ENCODE measurements at regions not wholly inside any gene's neighbourhood (a gene's known extent, or its start where the extent isn't known, plus 50 kb on each side); places are given as distances from the start of the nearest gene placed in this dataset.

GRCh38 chr6:126905917-126906316 is 212.6 kb upstream of the RSPO3 start:
- TF ChIP-seq, protein P1, sequence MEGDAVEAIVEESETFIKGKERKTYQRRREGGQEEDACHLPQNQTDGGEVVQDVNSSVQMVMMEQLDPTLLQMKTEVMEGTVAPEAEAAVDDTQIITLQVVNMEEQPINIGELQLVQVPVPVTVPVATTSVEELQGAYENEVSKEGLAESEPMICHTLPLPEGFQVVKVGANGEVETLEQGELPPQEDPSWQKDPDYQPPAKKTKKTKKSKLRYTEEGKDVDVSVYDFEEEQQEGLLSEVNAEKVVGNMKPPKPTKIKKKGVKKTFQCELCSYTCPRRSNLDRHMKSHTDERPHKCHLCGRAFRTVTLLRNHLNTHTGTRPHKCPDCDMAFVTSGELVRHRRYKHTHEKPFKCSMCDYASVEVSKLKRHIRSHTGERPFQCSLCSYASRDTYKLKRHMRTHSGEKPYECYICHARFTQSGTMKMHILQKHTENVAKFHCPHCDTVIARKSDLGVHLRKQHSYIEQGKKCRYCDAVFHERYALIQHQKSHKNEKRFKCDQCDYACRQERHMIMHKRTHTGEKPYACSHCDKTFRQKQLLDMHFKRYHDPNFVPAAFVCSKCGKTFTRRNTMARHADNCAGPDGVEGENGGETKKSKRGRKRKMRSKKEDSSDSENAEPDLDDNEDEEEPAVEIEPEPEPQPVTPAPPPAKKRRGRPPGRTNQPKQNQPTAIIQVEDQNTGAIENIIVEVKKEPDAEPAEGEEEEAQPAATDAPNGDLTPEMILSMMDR (IDR thresholded peaks at IDR 0.05; ENCODE audit: insufficient read depth, low read depth, low read length): no peak
- DNase-seq (ENCODE audit: low read depth): peak; percentile 30

DNA sequence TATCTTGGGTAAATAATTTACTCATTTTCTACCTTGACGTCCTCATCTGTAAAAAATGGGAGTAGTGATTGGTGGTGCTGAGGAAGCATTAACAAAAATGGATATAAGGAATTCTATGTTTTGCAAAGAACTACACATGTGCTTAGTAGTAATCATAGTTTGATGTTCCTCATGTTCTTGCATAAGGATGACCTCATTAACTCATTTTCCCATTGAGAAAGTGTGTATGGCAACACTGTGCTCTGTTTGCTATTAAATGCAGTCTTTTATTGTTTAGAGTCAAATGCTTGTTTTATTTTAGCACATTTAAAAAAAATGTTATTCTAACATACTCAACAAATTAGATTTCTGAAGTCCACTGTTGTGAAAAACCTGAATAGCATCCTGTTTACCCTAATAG is 211.2 kb upstream of the RSPO3 start:
- TF ChIP-seq, protein P1 (IDR thresholded peaks at IDR 0.05; ENCODE audit: insufficient read depth, low read depth, low read length): no peak
- peak; percentile 54 for DNase-seq (ENCODE audit: low read depth)

More at GRCh38 chr6:126905917-126906316, 212.6 kb upstream of the RSPO3 start:
- H3K4me3 ChIP-seq (ENCODE audit: low read depth, low read length): no peak overlapping the region

DNA sequence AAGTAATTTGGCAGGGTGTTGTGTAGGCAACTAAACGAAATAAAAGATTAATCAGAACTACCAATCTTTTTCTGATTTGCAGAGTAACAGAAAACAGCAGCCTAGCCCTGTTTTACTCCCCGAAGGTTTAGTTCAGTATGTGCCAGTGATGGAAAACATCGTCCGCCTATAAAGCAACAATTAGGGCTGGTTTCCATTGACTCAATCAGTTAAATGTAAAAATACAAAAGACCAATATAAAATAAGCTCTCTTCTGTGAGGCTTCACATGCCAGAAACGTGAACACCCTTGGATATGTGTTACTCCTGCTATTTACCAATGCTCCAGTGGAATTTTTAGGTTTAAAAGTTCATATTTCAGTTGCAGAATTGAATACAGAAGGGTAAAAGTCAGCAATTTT is 210.5 kb upstream of the RSPO3 start:
- no peak for DNase-seq (ENCODE audit: low read depth)
- TF ChIP-seq, protein P1 (IDR thresholded peaks at IDR 0.05; ENCODE audit: insufficient read depth, low read depth, low read length): no peak
- no peak overlapping the region for H3K4me3 ChIP-seq (ENCODE audit: low read depth, low read length)

More for the DNA sequence above, 211.2 kb upstream of the RSPO3 start:
- H3K4me3 ChIP-seq (ENCODE audit: low read depth, low read length): no peak overlapping the region

GRCh38 chr6:126909493-126909892 is 209.0 kb upstream of the RSPO3 start:
- TF ChIP-seq, protein P1 (IDR thresholded peaks at IDR 0.05; ENCODE audit: insufficient read depth, low read depth, low read length): no peak
- no peak for DNase-seq (ENCODE audit: low read depth)
- no peak overlapping the region for H3K4me3 ChIP-seq (ENCODE audit: low read depth, low read length)

DNA sequence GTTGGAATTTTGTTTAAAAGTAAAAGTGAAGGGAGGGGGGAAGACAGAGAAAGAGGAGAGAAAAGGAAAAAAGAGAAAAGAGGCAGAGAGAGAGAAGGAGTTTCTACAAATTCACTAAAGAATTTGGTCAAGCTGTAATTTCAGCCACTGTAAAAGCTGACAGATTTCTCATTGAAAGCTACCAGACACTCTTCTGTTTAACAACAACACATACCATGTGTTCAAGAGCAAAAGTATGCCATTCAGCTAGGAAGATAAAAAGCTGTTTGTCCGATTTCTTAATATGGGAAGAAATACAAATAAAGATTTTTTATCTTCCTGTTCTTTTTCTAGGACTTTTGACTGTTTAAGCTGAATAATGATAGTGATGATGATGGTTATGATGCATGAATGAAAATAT is 204.8 kb upstream of the RSPO3 start:
- TF ChIP-seq, protein P1 (IDR thresholded peaks at IDR 0.05; ENCODE audit: insufficient read depth, low read depth, low read length): no peak
- peak; percentile 76 for DNase-seq (ENCODE audit: low read depth)
- no peak overlapping the region for H3K4me3 ChIP-seq (ENCODE audit: low read depth, low read length)

- no peak overlapping the region for H3K4me3 ChIP-seq (ENCODE audit: low read depth, low read length)
- no peak for DNase-seq (ENCODE audit: low read depth)
- TF ChIP-seq, protein P1 (IDR thresholded peaks at IDR 0.05; ENCODE audit: insufficient read depth, low read depth, low read length): no peak
Measured at GRCh38 chr6:126914172-126914571, 204.3 kb upstream of the RSPO3 start.

- TF ChIP-seq, protein P1 (IDR thresholded peaks at IDR 0.05; ENCODE audit: insufficient read depth, low read depth, low read length): no peak
- H3K4me3 ChIP-seq (ENCODE audit: low read depth, low read length): no peak overlapping the region
- DNase-seq (ENCODE audit: low read depth): no peak
Measured at GRCh38 chr6:126914801-126915200, 203.7 kb upstream of the RSPO3 start.
